HG02840 (cell line): ENCODE measurements at regions not wholly inside any gene's neighbourhood (a gene's known extent, or its start where the extent isn't known, plus 50 kb on each side); places are given as distances from the start of the nearest gene placed in this dataset.

Experiments used
- ATAC-seq: cut with Tn5 transposase; IDR thresholded peaks from one replicate; pipeline ENCODE4 v1.9.1; 2021; ENCODE audit warnings: mild to moderate bottlenecking, moderate library complexity, moderate number of reproducible peaks; ENCODE audit not compliant: unreplicated experiment, low FRiP score

DNA sequence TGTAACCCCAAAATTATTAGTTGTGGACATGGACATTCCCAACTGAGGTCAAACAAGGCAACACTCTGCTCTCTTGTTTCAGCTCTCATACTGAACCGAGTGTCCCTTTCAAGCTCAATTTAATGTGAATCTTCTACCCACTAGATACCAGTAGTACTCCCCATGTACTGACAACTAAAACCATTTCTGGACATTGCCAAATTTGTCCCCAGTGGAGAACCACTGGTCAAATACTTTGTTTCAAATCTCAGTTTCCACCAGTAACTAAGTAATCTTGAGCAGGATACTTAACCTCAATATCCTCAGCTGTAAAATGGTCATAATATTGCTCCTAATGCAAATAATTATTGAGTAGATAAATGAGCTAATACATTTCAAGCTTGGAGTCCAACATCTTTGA lies 566.0 kb downstream of the ZIC1 start:
- ATAC-seq: no peak

DNA sequence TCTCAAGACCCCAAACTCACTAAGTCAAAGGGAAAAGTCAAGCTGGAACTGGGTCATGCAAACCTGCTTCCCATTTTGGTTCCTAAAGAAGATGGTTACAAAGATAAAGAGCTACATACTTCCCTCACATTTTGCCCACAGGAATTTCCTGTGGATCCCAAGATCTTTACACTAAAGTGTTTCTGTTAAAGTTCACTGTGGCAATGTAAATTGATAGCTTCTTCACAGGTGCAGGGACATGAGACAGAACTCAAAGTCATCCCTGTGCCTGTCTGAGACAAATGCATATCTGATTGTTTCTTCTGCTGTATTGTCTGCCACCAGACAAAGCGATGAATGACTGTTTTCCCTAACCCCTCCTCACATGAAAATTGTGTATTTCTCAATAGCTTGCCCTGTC lies 567.8 kb downstream of the ZIC1 start:
- no peak for ATAC-seq

DNA sequence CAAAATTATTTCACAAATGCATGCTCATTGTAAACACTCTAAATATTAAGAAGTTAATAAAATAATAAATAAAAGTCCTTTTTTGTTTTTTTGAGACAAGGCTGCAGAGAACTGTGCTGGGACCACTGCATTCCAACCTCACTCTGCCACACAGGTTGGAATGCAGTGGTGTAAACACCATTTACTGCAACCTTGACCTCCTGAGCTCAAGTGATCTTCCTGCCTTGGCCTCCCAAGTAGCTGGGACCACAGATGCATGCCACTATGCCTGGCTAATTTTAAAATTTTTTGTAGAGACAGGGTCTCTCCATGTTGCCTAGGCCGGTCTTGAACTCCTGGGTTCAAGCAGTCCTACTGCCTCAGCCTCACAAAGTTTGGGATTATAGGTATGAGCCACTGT lies 578.4 kb downstream of the ZIC1 start:
- no peak for ATAC-seq

DNA sequence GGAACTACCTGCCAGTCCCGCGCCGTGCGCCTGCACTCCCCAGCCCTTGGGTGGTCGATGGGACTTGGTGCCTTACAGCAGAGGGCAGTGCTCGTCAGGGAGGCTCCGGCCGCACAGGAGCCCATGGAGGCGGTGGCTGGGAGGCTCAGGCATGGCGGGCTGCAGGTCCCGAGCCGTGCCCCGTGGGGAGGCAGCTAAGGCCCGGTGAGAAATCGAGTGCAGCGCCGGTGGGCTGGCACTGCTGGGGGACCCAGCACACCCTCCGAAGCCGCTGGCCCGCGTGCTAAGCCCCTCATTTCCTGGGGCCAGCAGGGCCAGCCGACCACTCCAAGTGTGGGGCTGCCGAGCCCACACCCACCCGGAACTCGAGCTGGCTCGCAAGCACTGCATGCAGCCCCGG lies 580.2 kb downstream of the ZIC1 start:
- no peak for ATAC-seq

DNA sequence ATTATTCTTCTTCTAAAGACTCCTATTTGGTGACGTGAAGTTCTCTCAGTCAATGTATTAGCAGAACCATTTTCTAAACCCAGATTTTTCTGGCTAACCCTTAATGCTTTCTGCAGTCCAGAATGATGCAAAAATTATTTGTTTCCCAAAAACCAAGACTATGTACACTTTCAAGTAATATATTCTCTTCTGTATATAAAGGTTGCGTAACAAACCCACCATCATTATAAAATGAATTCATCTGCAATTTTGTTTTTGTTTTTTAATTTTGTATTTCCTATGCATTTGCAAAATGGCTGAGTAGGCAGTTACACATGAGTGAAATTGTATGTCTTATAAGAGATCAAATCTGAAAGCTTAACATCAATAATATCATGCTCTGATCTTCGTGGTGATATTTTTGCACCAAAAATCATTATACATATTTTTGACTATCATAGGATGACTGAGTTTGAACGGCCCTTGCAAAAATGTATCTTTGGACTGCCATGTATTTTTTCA lies 593.6 kb downstream of the ZIC1 start:
- no peak for ATAC-seq

DNA sequence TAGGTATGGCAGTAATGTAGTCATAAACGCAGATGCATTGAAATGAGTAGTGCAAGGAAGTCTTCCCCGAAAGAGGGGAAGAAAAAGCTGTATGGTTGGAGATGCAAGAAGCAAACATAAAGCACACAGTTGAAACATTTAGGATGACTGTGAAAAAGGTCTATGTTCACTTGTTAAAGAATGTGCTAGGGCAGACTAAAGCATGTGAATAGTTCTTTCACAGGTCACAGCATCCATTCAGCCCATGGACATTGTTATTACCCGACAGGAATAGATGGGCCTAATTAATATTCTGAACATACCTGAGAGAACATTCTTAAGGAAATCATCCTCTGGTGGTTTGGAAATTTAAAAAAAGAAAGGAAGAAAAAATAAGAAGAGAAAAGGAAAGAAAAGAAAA lies 595.2 kb downstream of the ZIC1 start:
- ATAC-seq: no peak

DNA sequence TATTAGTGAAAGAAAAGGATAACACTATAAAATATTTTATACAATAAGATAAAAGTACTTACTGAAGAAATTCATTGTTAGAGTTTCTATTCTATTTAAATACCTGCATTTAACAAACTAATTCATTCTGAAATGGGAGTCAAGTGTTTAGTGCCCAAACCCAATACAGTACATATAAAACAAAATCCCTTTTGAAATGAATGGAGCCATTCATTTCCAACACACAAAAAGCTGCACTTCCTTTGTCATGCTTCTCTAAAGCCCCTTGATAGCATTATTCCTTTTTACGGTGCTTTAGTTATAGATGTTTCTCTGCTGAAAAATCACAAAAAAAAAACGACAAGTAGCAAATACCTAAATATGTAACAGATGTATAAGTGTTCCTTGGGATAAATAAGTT lies 596.3 kb downstream of the ZIC1 start:
- ATAC-seq: no peak

DNA sequence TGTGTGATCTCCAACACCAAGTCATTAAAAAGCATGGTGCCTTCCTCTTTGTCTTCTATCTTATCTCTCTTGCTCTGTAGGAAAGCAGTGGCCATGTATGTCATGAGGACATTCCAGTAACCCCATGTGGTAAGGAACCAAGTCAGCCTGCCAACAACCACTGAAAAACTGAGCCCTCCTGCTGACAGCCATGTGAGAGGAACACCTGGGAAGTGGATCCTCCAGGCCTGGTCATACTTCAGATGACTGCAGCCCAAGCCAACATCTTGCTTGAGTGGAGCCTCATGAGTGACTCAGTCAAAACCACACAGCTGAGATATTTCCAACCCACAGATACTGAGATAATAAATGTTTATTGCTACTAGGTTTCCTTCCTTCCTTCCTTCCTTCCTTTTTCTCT lies 597.3 kb downstream of the ZIC1 start:
- no peak for ATAC-seq

DNA sequence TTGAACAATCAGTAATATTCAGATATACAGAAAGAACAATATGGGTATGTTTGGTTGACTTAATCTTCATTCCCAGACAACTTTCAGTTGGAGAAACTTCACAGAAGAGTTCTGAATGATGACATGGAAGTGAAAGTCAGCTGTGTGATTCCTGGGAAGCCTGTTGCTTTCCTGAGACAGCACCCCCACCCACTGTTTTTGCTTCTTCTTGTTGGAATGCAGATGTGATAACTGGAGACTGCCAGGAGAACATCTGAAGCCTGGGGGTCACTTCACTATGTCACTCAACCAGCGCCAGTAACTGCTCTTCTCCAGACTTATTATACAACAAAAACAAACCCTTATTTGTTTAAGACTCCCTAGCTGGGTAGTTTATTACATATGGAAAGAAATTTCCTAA lies 599.4 kb downstream of the ZIC1 start:
- no peak for ATAC-seq

DNA sequence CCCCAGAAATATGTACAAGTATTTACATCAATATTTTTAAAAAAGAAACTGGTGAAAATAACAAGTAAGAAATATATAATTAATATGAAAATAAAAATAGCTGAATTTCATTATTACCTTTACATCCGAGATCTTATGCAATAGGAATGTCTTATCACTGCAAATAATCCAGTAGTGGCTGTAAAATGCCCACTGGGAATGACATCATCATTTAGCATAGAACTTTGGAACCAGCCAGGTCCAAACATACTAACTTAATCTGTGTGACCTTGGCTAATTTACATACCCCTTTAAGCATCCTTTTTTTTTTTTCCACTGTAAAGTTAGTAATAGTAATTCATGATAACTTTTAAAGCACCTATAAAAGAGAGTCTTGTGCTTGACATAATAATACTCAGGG lies 611.7 kb downstream of the ZIC1 start:
- ATAC-seq: no peak

DNA sequence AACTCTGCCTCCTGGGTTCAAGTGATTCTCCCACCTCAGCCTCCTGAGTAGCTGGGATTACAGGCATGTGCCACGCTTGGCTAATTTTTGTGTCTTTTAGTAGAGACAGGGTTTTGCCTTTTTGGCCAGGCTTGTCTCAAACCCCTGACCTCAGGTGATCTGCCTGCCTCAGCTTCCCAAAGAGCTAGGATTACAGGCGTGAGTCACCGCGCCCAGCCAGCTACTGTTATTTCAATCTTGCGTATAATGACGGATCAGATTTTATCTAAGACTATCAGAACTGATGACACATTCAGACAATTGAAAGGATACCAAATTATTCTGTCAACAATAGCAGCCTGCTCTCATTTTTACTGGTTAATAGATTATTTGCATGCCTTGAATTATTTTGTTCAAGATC lies 612.2 kb downstream of the ZIC1 start:
- ATAC-seq: no peak

DNA sequence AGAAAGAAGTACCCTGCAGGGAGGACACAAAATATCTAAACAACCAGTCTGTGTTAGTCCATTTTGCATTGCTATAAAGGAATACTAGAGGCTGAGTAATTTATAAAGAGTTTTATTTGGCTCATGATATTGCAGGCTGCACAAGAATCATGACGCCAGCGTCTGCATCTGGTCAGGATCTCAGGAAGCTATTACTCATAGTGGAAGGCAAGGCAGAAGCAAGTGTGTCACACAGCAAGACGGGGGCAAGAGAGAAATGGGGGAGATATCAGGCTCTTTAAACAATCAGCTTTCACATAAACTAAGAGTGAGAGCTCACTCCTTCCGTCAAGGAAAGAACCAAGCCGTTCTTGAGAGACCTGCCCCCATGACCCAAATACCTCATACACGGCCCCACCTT lies 614.8 kb downstream of the ZIC1 start:
- ATAC-seq: no peak

DNA sequence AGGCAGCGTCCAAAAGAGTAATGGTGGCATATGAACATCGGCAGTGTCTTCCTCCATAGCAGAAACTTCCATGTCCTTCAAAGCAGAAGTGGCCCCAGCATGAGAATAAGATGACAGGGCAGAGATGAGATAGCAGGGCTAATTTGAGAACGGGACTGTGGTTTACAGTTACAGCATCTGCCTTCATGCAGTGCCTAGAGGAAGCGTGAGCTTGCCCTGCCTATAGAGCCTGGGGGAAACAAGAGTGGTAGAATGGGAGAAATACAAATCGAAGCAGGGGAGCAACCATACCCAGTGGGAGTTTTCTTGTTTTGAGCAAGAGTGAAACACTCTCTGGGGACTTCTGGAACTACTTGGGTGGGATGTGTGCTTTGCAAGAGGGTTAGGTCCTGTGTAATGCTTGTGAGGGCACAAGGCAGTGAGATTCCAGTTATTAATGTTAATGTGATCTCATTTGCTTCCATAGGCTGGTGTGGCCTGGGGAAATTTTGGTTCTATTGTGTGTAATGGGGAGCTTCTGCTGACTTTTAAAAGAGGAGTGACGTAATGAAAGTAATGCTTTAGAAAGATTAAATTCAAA lies 616.9 kb downstream of the ZIC1 start:
- ATAC-seq: no peak

DNA sequence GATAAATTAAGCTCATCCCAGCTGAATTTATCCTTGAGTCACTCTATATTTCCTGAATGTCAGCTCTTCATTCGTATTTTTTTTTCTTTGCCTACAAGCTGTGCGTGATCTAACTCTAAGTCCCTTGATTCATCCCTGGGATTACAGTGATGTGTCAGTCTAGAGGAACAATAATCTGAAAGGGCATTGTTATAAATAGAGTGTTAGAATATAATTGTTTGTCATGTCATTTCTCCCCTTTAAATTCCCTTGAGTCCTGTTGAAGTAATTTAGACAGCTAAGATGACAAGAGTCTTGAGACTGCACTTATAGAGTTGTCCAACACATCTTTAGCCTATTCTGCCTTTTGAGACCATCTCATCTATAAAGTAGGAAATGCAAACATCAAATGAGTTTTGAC lies 621.8 kb downstream of the ZIC1 start:
- no peak for ATAC-seq

DNA sequence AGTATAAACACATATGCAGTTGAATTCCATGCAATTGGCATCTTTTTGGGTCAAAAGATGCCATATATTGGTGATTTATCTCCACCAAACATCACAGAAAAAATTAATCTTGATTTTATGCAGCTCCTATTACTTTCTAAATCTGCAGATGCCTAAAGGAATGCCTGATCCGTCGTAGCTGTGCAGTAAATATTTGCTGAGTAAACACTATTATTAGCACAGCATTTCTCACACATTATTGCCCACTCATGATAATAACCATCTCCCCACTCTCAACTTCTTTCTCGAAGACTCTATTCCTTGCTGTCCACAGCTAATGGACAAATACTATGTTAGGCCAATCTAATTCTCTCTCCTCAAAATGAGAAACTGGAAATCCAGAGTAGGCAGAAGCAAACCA lies 625.2 kb downstream of the ZIC1 start:
- no peak for ATAC-seq

DNA sequence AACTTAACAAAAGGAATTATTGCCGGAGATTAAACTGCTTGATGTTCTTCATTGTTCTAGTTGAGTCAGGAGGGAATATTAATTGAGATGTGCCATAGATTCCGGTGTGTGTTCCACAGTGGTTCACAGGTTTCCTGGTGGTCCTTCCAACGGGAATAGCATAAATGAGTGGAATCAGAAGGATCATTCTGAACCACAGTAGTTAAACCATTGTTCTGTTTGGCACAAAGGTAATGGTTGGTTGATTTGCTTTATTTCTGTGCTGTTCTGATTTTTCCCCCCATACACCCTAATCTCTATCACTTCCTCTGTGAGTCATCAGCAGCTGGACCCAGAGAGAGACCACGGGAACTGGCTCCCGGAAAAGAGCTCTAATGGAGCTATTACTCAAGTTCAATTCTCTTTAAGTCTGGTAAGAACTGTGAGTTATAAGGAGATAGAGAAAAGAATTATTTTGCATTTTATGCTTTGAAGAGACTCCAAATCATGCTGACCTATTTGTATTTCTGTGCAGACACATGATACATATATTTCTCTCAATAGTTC lies 627.2 kb downstream of the ZIC1 start:
- no peak for ATAC-seq

DNA sequence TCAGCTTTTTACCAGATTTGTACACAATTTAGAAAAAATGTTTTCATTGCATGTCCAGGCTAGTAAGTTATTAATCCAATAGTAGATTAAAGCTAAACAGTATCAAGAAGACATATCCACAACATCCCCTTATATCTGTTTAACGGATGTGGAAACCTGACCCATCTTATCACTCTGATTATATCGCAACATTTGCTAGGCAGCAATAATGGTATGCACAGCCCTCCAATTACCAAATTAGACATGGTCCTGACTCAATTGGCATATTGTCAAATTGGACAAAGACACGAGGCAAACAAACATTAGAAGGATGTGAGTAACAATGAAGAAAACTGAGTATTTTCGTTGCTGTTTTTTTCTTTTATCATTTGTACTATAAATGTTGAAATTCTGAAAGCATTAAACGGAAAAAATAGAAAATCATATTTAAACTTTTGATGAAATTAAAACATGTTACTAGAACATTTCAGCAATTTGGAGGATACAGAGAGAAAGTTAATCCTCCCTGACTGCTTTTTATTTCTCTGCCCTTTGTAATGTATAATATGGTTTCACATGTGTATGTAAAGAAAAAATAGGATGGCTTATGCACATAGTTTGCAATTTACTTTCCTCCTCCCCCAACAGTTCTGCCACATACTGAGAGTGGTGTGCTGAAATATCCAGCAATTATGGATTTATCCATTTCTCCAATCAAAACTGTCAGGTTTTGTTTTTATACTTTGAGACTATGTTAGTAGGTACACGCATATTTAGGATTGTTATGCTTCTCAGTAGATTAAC lies 633.7 kb downstream of the ZIC1 start:
- no peak for ATAC-seq

DNA sequence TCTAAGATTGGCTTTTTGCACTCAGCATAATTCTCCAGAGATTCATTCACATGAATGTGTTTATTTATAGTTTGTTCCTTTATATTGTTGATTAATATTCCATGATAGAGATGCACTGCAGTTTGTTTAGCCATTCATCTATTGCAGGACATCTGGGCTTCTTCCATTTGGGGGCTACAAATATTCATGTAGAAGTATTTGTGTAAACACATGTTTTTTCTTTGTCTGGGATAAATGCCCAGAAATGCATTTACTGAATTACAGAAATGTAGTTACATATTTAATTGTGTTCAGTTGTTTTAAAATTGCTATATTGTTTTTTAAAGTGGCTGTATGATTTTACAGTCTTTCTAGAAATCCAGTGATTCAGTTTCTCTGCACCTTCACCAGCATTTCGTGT lies 635.0 kb downstream of the ZIC1 start:
- no peak for ATAC-seq

DNA sequence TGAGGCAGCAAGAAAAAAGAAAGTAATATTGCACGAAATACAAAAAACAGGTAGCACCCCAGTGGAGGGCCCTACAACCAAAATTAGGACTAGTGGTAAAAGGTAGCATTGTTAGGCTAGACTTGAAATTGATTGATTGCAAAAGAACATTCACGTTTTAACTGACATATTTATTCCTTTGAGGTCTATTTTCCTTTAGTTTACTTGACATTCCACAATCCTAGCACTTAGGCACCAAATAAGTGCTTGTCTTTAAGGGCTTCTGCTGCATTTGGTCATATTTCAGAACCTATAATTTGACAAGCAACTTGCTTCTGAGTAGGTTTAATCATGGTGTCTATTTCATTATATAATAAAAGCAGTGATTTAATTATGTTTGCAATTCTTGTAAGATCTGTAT lies 642.7 kb upstream of the AGTR1 start:
- no peak for ATAC-seq

DNA sequence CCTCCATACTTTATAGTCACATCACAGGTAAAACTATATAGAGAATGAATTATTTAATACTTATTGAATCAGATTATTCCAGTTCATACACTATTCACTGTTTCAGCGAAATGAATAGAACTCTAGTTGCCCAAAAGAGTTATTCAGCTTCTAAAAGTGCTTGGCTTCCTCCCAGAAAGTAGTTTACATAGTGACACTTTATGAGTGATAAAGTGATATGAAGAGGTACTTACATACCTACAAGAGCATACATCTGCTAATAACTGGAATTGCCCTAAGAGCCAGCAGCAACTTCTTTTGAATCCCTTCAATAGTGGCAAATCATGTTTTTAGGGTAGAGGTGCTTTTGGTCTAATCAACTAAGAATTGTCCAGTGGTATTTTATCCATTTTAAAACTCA lies 635.1 kb upstream of the AGTR1 start:
- ATAC-seq: no peak

DNA sequence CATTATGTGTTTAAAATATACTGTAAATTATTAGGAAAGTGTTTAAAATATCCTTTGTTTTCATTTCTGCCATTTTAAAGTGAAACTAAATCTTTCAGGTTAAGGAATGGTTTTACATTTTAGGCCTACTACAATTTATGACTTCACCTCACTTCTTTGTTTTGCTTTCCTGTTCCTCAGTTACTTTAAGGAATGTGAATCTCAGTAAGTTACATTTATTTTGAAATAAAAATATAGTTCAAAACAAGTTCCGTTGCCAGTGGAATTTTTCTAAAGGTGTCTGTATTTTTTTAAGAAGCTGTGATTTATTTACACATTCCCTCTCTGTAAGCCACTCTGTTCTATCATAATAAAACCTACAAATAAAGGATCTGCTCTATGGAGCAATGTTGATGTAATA lies 630.9 kb upstream of the AGTR1 start:
- no peak for ATAC-seq

DNA sequence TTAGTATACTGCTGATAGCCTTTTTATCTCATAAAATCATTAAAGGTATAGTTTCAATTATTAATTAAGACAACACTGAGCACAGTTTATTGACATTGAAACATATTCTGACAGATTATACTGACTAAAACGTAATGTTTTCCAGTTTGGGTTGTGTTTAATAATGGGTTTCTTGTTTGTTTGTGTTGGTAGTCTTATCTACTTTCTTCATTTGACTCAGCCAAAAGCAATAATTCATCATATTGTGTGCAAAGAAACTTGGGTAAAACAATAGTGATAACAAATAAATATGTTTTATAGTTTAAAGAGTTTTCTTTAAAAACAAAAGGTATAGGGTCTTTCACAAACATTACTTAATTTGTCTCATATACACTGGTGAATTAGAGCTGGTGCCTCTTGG lies 629.2 kb upstream of the AGTR1 start:
- ATAC-seq: no peak
